A673 (cell line): ENCODE measurements at regions not wholly inside any gene's neighbourhood (a gene's known extent, or its start where the extent isn't known, plus 50 kb on each side); places are given as distances from the start of the nearest gene placed in this dataset.
A peak's percentile ranks its signal among the peaks of the same experiment; 100 is the strongest.
"Not testable (repeated sequence)": the region's sequence is repeated elsewhere in the genome, so short reads cannot be mapped to it uniquely, and the experiment has no call there.

Experiments
- BruUV-seq: library from RNA; stranded (reverse); fragments of 400-500 nt; replicated peaks from 2 replicates; lab custom pipeline; 2021; lab: Mats Ljungman, UMichigan
- CTCF ChIA-PET: fragments of 300-600 bp; sonication (Branson Sonifier 250); formaldehyde crosslinking; loops from one replicate; lab custom pipeline; 2022; ENCODE audit warnings: antibody characterized with exemption; lab: Charles Lee
- POLR2A ChIA-PET: fragments of 300-600 bp; sonication (Branson Sonifier 250); formaldehyde crosslinking; loops from one replicate; lab custom pipeline; 2022; ENCODE audit warnings: antibody characterized with exemption; ENCODE audit not compliant: low non-redundant PET; lab: Charles Lee
- DNase-seq: peaks from one replicate; pipeline ENCODE4 v3.0.0-alpha.2; 2015; ENCODE audit warnings: low spot score
- H3K27ac ChIP-seq: fragments of 200-600 bp; sonication (generic); 2 replicates; pipeline ENCODE4 v1.5.1; 2016; ENCODE audit warnings: mixed run types, low read depth, mild to moderate bottlenecking, mixed read lengths, antibody characterized with exemption, low read length; ENCODE audit not compliant: poor library complexity, severe bottlenecking
- H3K27me3 ChIP-seq: fragments of 200-600 bp; sonication (generic); replicated peaks from 2 replicates; pipeline ENCODE4 v1.6.1; 2017; ENCODE audit warnings: mixed run types, low read depth, mild to moderate bottlenecking, mixed read lengths, antibody characterized with exemption, low read length; ENCODE audit not compliant: insufficient read depth, poor library complexity
- H3K36me3 ChIP-seq: fragments of 200-600 bp; sonication (generic); 2 replicates; pipeline ENCODE4 v1.6.1; 2016; ENCODE audit warnings: mixed run types, mild to moderate bottlenecking, mixed read lengths, antibody characterized with exemption, low read length; ENCODE audit not compliant: insufficient read depth, poor library complexity, severe bottlenecking
- H3K4me1 ChIP-seq: fragments of 200-600 bp; sonication (generic); 2 replicates; pipeline ENCODE4 v1.6.1; 2017; ENCODE audit warnings: mixed run types, mild to moderate bottlenecking, mixed read lengths, antibody characterized with exemption, low read length; ENCODE audit not compliant: insufficient read depth, poor library complexity, severe bottlenecking
- H3K4me3 ChIP-seq: fragments of 200-600 bp; sonication (generic); 2 replicates; pipeline ENCODE4 v1.5.1; 2016; ENCODE audit warnings: low read depth, mixed run types, mild to moderate bottlenecking, mixed read lengths, low read length; ENCODE audit not compliant: poor library complexity, severe bottlenecking
- H3K9me3 ChIP-seq: fragments of 200-600 bp; sonication (generic); 2 replicates; pipeline ENCODE4 v1.6.1; 2016; ENCODE audit warnings: mixed run types, low read depth, mild to moderate bottlenecking, mixed read lengths, antibody characterized with exemption, low read length; ENCODE audit not compliant: poor library complexity, severe bottlenecking
- EZH2 ChIP-seq: fragments of 200-600 bp; sonication (generic); IDR thresholded peaks from 2 replicates; pipeline ENCODE4 v1.6.1; 2017; ENCODE audit warnings: borderline replicate concordance, low read depth, mild to moderate bottlenecking, mixed read lengths, antibody characterized with exemption, low read length; ENCODE audit not compliant: poor library complexity, severe bottlenecking
- intact Hi-C: fragments of 100-400 bp; cut with micrococcal nuclease; formaldehyde crosslinking; loops from one replicate; pipeline ENCODE4 v1.10.0; 2022; ENCODE audit not compliant: unreplicated experiment
- TF ChIP-seq, protein P1 (sequence below): fragments of 300-800, 200-600 bp; sonication (generic); conservative IDR thresholded peaks from 2 replicates; pipeline ENCODE4 v1.5.1; 2017; ENCODE audit warnings: low read depth, mild to moderate bottlenecking, antibody characterized with exemption, low read length, moderate library complexity, mixed read lengths

DNA sequence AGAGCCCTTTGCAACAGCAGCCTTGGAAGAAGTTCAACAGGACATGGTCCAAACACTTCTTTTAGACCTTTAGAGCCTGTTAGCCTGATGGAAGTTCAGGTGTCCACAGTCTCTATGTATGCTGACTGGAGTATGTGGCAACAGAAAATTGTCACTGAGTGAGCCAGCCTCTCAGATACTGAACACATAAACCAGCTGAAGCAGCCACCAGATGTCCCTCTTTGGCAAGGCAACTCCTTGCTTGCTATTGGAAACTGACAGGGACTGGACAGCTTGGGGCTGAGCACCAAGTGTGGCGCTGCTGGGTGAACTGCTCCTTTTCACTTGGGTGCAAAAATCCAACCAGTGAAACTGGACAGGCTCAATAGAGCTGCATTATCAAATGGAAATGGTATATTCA, 1344.9 kb downstream of the RPIA start:
- BruUV-seq, H3K36me3 ChIP-seq, H3K4me1 ChIP-seq, intact Hi-C loops, H3K9me3 ChIP-seq, H3K27me3 ChIP-seq, CTCF ChIA-PET, H3K27ac ChIP-seq, POLR2A ChIA-PET, H3K4me3 ChIP-seq: not testable (repeated sequence)
- TF ChIP-seq, protein P1, sequence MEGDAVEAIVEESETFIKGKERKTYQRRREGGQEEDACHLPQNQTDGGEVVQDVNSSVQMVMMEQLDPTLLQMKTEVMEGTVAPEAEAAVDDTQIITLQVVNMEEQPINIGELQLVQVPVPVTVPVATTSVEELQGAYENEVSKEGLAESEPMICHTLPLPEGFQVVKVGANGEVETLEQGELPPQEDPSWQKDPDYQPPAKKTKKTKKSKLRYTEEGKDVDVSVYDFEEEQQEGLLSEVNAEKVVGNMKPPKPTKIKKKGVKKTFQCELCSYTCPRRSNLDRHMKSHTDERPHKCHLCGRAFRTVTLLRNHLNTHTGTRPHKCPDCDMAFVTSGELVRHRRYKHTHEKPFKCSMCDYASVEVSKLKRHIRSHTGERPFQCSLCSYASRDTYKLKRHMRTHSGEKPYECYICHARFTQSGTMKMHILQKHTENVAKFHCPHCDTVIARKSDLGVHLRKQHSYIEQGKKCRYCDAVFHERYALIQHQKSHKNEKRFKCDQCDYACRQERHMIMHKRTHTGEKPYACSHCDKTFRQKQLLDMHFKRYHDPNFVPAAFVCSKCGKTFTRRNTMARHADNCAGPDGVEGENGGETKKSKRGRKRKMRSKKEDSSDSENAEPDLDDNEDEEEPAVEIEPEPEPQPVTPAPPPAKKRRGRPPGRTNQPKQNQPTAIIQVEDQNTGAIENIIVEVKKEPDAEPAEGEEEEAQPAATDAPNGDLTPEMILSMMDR, result peak; percentile 38
- peak; percentile 49 for DNase-seq

DNA sequence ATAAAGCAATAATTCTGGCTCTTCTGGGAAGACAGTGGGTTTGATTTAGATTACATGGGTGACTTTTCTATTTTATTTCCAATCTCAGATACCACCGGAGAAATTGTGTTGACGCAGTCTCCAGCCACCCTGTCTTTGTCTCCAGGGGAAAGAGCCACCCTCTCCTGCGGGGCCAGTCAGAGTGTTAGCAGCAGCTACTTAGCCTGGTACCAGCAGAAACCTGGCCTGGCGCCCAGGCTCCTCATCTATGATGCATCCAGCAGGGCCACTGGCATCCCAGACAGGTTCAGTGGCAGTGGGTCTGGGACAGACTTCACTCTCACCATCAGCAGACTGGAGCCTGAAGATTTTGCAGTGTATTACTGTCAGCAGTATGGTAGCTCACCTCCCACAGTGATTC, 1347.6 kb downstream of the RPIA start:
- intact Hi-C loops, POLR2A ChIA-PET, BruUV-seq: not testable (repeated sequence)

DNA sequence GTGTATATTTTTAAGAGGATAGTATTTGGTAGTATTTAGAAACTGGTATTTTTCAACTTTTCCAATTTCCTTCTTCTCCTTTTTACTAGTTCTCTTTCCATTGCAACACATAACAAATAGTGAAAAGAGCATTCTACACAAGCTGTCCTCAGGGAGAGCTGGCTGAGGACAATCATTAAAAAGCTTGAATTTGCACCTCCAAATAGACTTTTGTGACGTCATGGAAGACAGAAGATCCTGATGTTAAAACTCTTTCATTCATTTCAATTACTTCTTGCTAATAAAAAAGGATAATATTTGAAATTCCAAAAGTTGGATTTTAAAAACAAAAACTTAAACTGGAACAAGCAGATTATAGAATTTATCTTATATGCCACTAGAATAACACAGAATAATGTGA, 1356.3 kb downstream of the RPIA start:
- CTCF ChIA-PET, intact Hi-C loops, BruUV-seq: not testable (repeated sequence)

More for the DNA sequence above, 1347.6 kb downstream of the RPIA start:
- H3K4me1 ChIP-seq, H3K4me3 ChIP-seq, H3K27me3 ChIP-seq, H3K9me3 ChIP-seq, H3K36me3 ChIP-seq, H3K27ac ChIP-seq, CTCF ChIA-PET: not testable (repeated sequence)
- peak; percentile 24 for DNase-seq

DNA sequence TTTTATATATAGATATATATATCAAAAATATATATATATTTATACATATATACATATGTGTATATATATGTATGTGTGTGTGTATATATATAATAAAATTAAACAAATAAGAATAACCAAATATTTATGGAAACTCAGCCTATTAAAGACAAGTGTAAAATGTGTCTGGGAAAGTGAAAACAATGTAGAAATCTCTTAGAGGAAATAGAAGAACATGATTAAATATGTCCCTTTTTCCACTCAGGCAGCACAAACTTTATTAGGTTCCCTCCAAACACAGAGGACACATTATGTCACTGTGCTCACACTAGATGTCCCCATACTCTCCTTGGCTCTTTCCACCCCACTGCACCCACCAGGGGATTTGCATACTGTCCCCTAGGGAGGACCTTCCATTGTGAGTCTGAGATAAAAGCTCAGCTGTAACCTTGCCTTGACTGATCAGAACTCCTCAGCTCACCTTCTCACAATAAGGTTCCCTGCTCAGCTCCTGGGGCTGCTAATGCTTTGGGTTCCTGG, 1360.7 kb downstream of the RPIA start:
- POLR2A ChIA-PET, H3K9me3 ChIP-seq, H3K4me1 ChIP-seq, BruUV-seq, H3K36me3 ChIP-seq, DNase-seq, H3K27me3 ChIP-seq, H3K27ac ChIP-seq, H3K4me3 ChIP-seq, intact Hi-C loops, CTCF ChIA-PET: not testable (repeated sequence)

More for the DNA sequence above, 1356.3 kb downstream of the RPIA start:
- H3K27me3 ChIP-seq, H3K4me3 ChIP-seq, H3K9me3 ChIP-seq, H3K36me3 ChIP-seq, H3K4me1 ChIP-seq, POLR2A ChIA-PET, H3K27ac ChIP-seq, DNase-seq: not testable (repeated sequence)

DNA sequence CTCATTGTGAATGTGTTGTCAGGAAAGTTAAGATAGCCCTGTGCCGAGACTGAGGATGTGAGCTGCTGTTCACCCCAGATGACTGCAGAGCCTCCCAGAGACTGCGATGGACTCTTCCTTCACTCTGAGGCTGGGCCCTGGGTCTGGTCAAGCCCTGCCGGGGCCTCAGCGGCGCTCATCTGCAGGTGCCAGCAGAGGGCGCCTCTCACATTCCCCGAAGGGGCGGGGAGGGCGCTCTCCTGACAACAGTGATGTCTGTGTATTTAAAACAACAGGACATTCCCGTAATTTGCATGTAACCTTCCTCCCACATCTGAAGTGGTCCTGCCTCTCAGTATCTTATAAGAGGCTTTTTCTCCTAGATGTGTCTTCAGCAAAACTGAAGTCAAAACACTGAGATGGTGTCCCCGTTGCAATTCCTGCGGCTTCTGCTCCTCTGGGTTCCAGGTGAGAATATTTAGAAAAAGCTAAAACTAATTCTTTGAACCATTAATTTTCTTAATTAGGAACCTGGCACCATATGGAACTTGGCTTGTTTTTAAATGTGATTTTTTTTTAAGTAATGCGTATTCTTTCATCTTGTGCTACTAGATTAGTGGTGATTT, 1377.9 kb downstream of the RPIA start:
- ChIA-PET CTCF (no interaction called here), POLR2A (no interaction called here)
- Histone ChIP-seq H3K27ac (no peak overlapping the region), H3K36me3 (no peaks in the 10 kb centered on the region), H3K4me3 (no peak overlapping the region), H3K27me3 (no peaks in the 10 kb centered on the region), H3K4me1 (no peaks in the 10 kb centered on the region), H3K9me3 (no peaks in the 10 kb centered on the region)
- TF ChIP-seq EZH2, result no peak
- TF ChIP-seq, protein P1, result peak; percentile 87
- no TSS peak for BruUV-seq
- peak; percentile 58 for DNase-seq
- intact Hi-C loops, result no loop called here
